Trophoblast cell (in vitro differentiated cells and primary cell): ENCODE measurements at regions not wholly inside any gene's neighbourhood (a gene's known extent, or its start where the extent isn't known, plus 50 kb on each side); places are given as distances from the start of the nearest gene placed in this dataset.
"Not testable (repeated sequence)": the region's sequence is repeated elsewhere in the genome, so short reads cannot be mapped to it uniquely, and the experiment has no call there.

Experiments
- DNase-seq, 2 donors: peaks; one replicate each; pipeline ENCODE4 v3.0.0-alpha.2; 2016
- H2AFZ ChIP-seq: 2 replicates; pipeline ENCODE4 v1.6.1; 2013; ENCODE audit warnings: low read length, moderate library complexity, mild to moderate bottlenecking; ENCODE audit not compliant: insufficient read depth, poor library complexity
- H2AK5ac ChIP-seq: 2 replicates; pipeline ENCODE4 v1.6.1; 2013; ENCODE audit warnings: mild to moderate bottlenecking, low read length
- H2BK120ac ChIP-seq: 2 replicates; pipeline ENCODE4 v1.6.1; 2013; ENCODE audit warnings: low read length, mild to moderate bottlenecking, moderate library complexity; ENCODE audit not compliant: insufficient read depth, poor library complexity
- H2BK12ac ChIP-seq: 2 replicates; pipeline ENCODE4 v1.6.1; 2013; ENCODE audit warnings: mild to moderate bottlenecking, low read length, moderate library complexity
- H2BK5ac ChIP-seq: 2 replicates; pipeline ENCODE4 v1.6.1; 2013; ENCODE audit warnings: low read length, low read depth, moderate library complexity, mild to moderate bottlenecking; ENCODE audit not compliant: poor library complexity
- H3K14ac ChIP-seq: 2 replicates; pipeline ENCODE4 v1.6.1; 2013; ENCODE audit warnings: mild to moderate bottlenecking, low read length
- H3K18ac ChIP-seq: 2 replicates; pipeline ENCODE4 v1.6.1; 2013; ENCODE audit warnings: mild to moderate bottlenecking, low read length
- H3K23ac ChIP-seq: 2 replicates; pipeline ENCODE4 v1.6.1; 2013; ENCODE audit warnings: low read length
- H3K27ac ChIP-seq: 2 replicates; pipeline ENCODE4 v1.5.1; 2013; ENCODE audit warnings: low read depth, mild to moderate bottlenecking, inconsistent platforms, low read length, moderate library complexity
- H3K27me3 ChIP-seq: 2 replicates; pipeline ENCODE4 v1.6.1; 2013; ENCODE audit warnings: inconsistent platforms, mild to moderate bottlenecking, low read length, moderate library complexity; ENCODE audit not compliant: insufficient read depth
- H3K36me3 ChIP-seq, 2 experiments: 1 replicate in 1 of 2; 2 replicates in 1 of 2; pipeline ENCODE4 v1.6.1; 2013; ENCODE audit warnings: low read length in 2 of 2, mild to moderate bottlenecking in 2 of 2, moderate library complexity in 1 of 2; ENCODE audit not compliant: insufficient read depth in 2 of 2, control insufficient read depth in 1 of 2
- H3K4ac ChIP-seq: 2 replicates; pipeline ENCODE4 v1.6.1; 2013; ENCODE audit warnings: low read depth, mild to moderate bottlenecking, low read length, moderate library complexity
- H3K4me1 ChIP-seq, 2 experiments: 1 replicate in 1 of 2; 2 replicates in 1 of 2; pipeline ENCODE4 v1.6.1; 2013; ENCODE audit warnings: low read length in 2 of 2, mild to moderate bottlenecking in 2 of 2, moderate library complexity in 1 of 2; ENCODE audit not compliant: insufficient read depth in 2 of 2, control insufficient read depth in 1 of 2
- H3K4me2 ChIP-seq: 2 replicates; pipeline ENCODE4 v1.6.1; 2013; ENCODE audit warnings: inconsistent platforms, mild to moderate bottlenecking, low read length, moderate library complexity
- H3K4me3 ChIP-seq: 2 replicates; pipeline ENCODE4 v1.5.1; 2013; ENCODE audit warnings: mild to moderate bottlenecking, low read depth, low read length, inconsistent platforms
- H3K79me1 ChIP-seq: one replicate; pipeline ENCODE4 v1.6.1; 2013; ENCODE audit warnings: low read length
- H3K79me2 ChIP-seq: 2 replicates; pipeline ENCODE4 v1.6.1; 2013; ENCODE audit warnings: low read length, mild to moderate bottlenecking; ENCODE audit not compliant: control insufficient read depth, insufficient read depth, poor library complexity
- H3K9ac ChIP-seq: 2 replicates; pipeline ENCODE4 v1.6.1; 2013; ENCODE audit warnings: mild to moderate bottlenecking, low read length
- H3K9me3 ChIP-seq: 2 replicates; pipeline ENCODE4 v1.6.1; 2013; ENCODE audit warnings: low read depth, mild to moderate bottlenecking, control low read depth, inconsistent platforms, low read length; ENCODE audit not compliant: insufficient read depth
- H4K12ac ChIP-seq: 2 replicates; pipeline ENCODE4 v1.6.1; 2013; ENCODE audit warnings: low read depth, mild to moderate bottlenecking, low read length, moderate library complexity
- H4K8ac ChIP-seq: 2 replicates; pipeline ENCODE4 v1.6.1; 2013; ENCODE audit warnings: low read depth, mild to moderate bottlenecking, low read length, moderate library complexity
- H4K91ac ChIP-seq: one replicate; pipeline ENCODE4 v1.6.1; 2013; ENCODE audit warnings: low read depth, mild to moderate bottlenecking, low read length, moderate library complexity
- WGBS: extraction: QIAGEN DNeasy Blood & Tissue Kit; methylation state at CpG from one replicate; pipeline ENCODE4 v1.1.7; 2013; ENCODE audit warnings: missing lambda C conversion rate; ENCODE audit not compliant: insufficient read length, insufficient coverage; ENCODE audit errors: extremely low coverage; 5-methylcytosine and 5-hydroxymethylcytosine counted together

DNA sequence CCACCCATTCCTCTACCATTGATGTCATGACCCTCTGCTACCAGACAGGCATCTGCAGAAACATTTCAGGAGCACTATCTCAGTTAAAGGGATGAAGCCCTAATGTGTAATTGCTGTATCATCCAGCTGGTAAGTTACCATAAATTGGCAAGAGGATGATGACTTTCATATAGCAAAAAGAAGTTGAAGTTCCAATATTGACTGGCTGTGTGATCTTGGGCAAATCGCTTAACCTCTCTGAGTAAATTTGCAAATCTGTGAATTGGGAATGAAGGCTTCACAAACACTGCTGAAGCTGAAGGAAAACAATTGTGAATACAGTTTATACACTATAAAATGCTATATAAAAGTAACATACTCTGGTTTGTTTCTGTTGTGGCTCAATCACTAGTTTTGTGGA lies 89.5 kb upstream of the PHACTR1 start:
- no peak overlapping the region for H3K27ac ChIP-seq
- no peak overlapping the region for H4K91ac ChIP-seq
- H2BK5ac ChIP-seq, result no peak overlapping the region
- no peaks in the 10 kb centered on the region for H3K9me3 ChIP-seq
- H3K9ac ChIP-seq, result no peak overlapping the region
- H3K4me3 ChIP-seq, result no peak overlapping the region
- H2BK12ac ChIP-seq, result no peak overlapping the region
- H3K4me1 ChIP-seq, result no peaks in the 10 kb centered on the region
- DNase-seq, result no peak
- H3K23ac ChIP-seq, result no peak overlapping the region
- H3K4ac ChIP-seq, result no peak overlapping the region
- no peak overlapping the region for H2AK5ac ChIP-seq
- no peak overlapping the region for H3K4me2 ChIP-seq
- no peaks in the 10 kb centered on the region for H3K79me2 ChIP-seq
- H3K36me3 ChIP-seq, result no peaks in the 10 kb centered on the region
- H4K12ac ChIP-seq, result no peak overlapping the region
- no peak overlapping the region for H2BK120ac ChIP-seq
- no peaks in the 10 kb centered on the region for H3K27me3 ChIP-seq
- H4K8ac ChIP-seq, result no peak overlapping the region
- H3K18ac ChIP-seq, result no peak overlapping the region
- no peak overlapping the region for H3K14ac ChIP-seq
- no CpG with 5 or more reads among the region's 1 CpG for WGBS
- no peak overlapping the region for H2AFZ ChIP-seq
- H3K79me1 ChIP-seq, result no peaks in the 10 kb centered on the region

DNA sequence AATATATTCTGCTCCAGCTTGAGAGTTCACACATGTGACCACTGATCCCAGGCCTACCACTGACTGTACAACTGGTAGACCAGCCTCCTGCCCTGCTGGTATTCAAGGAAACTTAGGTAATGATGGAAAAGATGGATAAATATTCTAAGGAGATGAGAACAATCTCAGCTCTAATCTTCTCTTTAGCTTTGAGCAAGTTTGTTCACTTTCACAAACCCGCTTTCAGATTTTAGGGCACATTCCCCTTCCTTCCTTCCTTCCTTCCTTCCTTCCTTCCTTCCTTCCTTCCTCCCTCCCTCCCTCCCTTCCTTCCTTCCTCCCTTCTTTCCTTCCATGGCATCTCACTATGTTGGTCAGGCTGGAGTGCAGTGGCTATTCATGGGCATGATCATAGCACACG lies 88.2 kb upstream of the PHACTR1 start:
- H3K18ac ChIP-seq, result no peak overlapping the region
- no peaks in the 10 kb centered on the region for H3K9me3 ChIP-seq
- no peak overlapping the region for H4K8ac ChIP-seq
- H3K27me3 ChIP-seq, result no peaks in the 10 kb centered on the region
- no peak for DNase-seq
- H3K4me1 ChIP-seq, result no peaks in the 10 kb centered on the region
- WGBS, result no CpG with 5 or more reads among the region's 2 CpGs
- H4K12ac ChIP-seq, result no peak overlapping the region
- H3K23ac ChIP-seq, result no peak overlapping the region
- H3K4ac ChIP-seq, result no peak overlapping the region
- no peak overlapping the region for H2BK120ac ChIP-seq
- H4K91ac ChIP-seq, result no peak overlapping the region
- no peaks in the 10 kb centered on the region for H3K79me2 ChIP-seq
- no peak overlapping the region for H2AK5ac ChIP-seq
- H3K36me3 ChIP-seq, result no peaks in the 10 kb centered on the region
- H2BK5ac ChIP-seq, result no peak overlapping the region
- H3K14ac ChIP-seq, result no peak overlapping the region
- no peaks in the 10 kb centered on the region for H3K79me1 ChIP-seq
- no peak overlapping the region for H2BK12ac ChIP-seq
- H3K4me2 ChIP-seq, result no peak overlapping the region
- H3K4me3 ChIP-seq, result no peak overlapping the region
- no peak overlapping the region for H2AFZ ChIP-seq
- H3K9ac ChIP-seq, result no peak overlapping the region
- no peak overlapping the region for H3K27ac ChIP-seq

DNA sequence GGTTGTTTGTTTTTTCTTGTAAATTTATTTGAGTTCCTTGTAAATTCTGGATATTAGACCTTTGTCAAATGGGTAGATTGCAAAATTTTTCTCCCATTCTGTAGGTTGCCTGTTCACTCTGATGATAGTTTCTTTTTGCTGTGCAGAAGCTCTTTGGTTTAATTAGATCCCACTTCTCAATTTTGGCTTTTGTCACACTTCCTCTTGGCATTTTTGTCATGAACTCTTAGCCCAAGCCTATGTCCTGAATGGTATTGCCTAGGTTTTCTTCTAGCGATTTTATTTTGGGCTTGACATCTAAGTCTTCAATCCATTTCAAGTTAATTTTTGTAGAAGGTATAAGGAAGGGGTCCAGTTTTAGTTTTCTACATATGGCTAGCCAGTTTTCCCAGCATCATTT lies 82.8 kb upstream of the PHACTR1 start:
- not testable (repeated sequence) for H3K9ac ChIP-seq, H3K23ac ChIP-seq, DNase-seq, H3K9me3 ChIP-seq, H4K8ac ChIP-seq, H2BK12ac ChIP-seq, H3K36me3 ChIP-seq, H2BK120ac ChIP-seq, H4K12ac ChIP-seq, H2BK5ac ChIP-seq, H2AK5ac ChIP-seq, H4K91ac ChIP-seq, H3K79me1 ChIP-seq, H3K18ac ChIP-seq, H3K27me3 ChIP-seq, H3K27ac ChIP-seq, H3K79me2 ChIP-seq, H2AFZ ChIP-seq, H3K14ac ChIP-seq, H3K4ac ChIP-seq, H3K4me2 ChIP-seq, H3K4me3 ChIP-seq, H3K4me1 ChIP-seq
- WGBS, result no CpG with 5 or more reads among the region's 1 CpG

DNA sequence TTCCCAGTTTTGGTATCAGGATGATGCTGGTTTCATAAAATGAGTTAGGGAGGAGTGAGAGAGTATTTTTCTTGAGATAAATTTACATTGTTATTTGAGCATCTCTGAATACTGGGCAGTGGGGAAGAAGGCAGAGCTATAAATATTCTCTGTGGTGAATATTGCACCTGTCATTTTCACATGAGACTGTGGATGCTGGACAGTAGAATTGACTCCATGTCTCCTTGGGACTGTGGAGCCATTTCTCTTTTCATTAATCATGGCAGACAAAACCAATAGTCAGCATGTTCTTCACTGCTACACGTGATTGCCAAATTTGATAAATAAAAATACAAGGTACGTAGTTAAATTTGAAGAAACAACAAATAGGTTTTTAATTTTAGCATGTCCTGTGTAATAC lies 81.2 kb upstream of the PHACTR1 start:
- Histone ChIP-seq H3K23ac (no peak overlapping the region), H3K79me1 (no peaks in the 10 kb centered on the region), H2AFZ (no peak overlapping the region), H2BK5ac (no peak overlapping the region), H3K4me1 (no peaks in the 10 kb centered on the region), H4K8ac (no peak overlapping the region), H2BK12ac (no peak overlapping the region), H3K9me3 (no peaks in the 10 kb centered on the region), H3K79me2 (no peaks in the 10 kb centered on the region), H3K4me2 (no peak overlapping the region), H3K4ac (no peak overlapping the region), H3K36me3 (no peaks in the 10 kb centered on the region), H3K18ac (no peak overlapping the region), H4K91ac (no peak overlapping the region), H3K9ac (no peak overlapping the region), H3K27ac (no peak overlapping the region), H3K14ac (no peak overlapping the region), H2BK120ac (no peak overlapping the region), H2AK5ac (no peak overlapping the region), H4K12ac (no peak overlapping the region), H3K4me3 (no peak overlapping the region), H3K27me3 (no peaks in the 10 kb centered on the region)
- DNase-seq, result no peak
- no CpG with 5 or more reads among the region's 2 CpGs for WGBS
